ENCODE measurements at regions not wholly inside any gene's neighbourhood (a gene's known extent, or its start where the extent isn't known, plus 50 kb on each side); places are given as distances from the start of the nearest gene placed in this dataset.

GRCh38 chr12:4069670-4070010, 196.4 kb upstream of the PARP11 start:
- TF ChIP-seq CTCF (conservative IDR thresholded peaks at IDR 0.05; ENCODE audit: low read depth, low read length) (no peak), USF2 (IDR thresholded peaks at IDR 0.05; ENCODE audit: low read depth, low read length) (no peak), ELK1 (IDR thresholded peaks at IDR 0.05; ENCODE audit: borderline replicate concordance, low read depth, low read length) (no peak), POLR2A (IDR thresholded peaks at IDR 0.05; ENCODE audit: low read depth, low read length) (no peak), RAD21 (IDR thresholded peaks at IDR 0.05; ENCODE audit: low read length) (no peak), RFX5 (IDR thresholded peaks at IDR 0.05; ENCODE audit: low read depth, low read length) (no peak), MXI1 (IDR thresholded peaks at IDR 0.05; ENCODE audit: borderline replicate concordance, low read depth, low read length) (no peak), MAZ (IDR thresholded peaks at IDR 0.05; ENCODE audit: borderline replicate concordance, low read depth, low read length) (no peak)

Measured in IMR-90 (cell line).